Uterus (tissue), 3 donors: ENCODE measurements at regions not wholly inside any gene's neighbourhood (a gene's known extent, or its start where the extent isn't known, plus 50 kb on each side); places are given as distances from the start of the nearest gene placed in this dataset.

ENCODE experiments used
- DNase-seq, 2 donors: peaks; one replicate each; pipeline ENCODE4 v3.0.0-alpha.2; 2019 to 2020
- H3K27ac ChIP-seq, 2 donors: fragments of 200-600 bp; sonication (generic); 1 replicate in 1 of 2; 2 replicates in 1 of 2; pipeline ENCODE4 v1.5.1; 2016 to 2018
- H3K27me3 ChIP-seq, 2 donors: fragments of 200-600 bp; sonication (generic); one replicate each; pipeline ENCODE4 v1.5.1; 2018 to 2019; ENCODE audit warnings: control low read depth in 1 of 2
- H3K36me3 ChIP-seq, 2 donors: fragments of 200-600 bp; sonication (generic); one replicate each; pipeline ENCODE4 v1.5.1; 2019; ENCODE audit warnings: control low read depth in 1 of 2
- H3K4me1 ChIP-seq, 2 donors: fragments of 200-600 bp; sonication (generic); one replicate each; pipeline ENCODE4 v1.5.1; 2018 to 2019; ENCODE audit warnings: control low read depth in 1 of 2
- H3K4me3 ChIP-seq, 2 donors: fragments of 200-600 bp; sonication (generic); 1 replicate in 1 of 2; 2 replicates in 1 of 2; pipeline ENCODE4 v1.5.1; 2018 to 2019; ENCODE audit warnings: mild to moderate bottlenecking in 1 of 2
- H3K9me3 ChIP-seq, 2 donors: fragments of 200-600 bp; sonication (generic); one replicate each; pipeline ENCODE4 v1.5.1; 2019; ENCODE audit warnings: control low read depth in 1 of 2
- CTCF ChIP-seq, 4 experiments: fragments of 200-600 bp in 2 of 4; fragments of 450-650 bp in 2 of 4; sonication (generic) in 2 of 4; IDR thresholded peaks; one replicate each; pipeline ENCODE4 v1.5.1; 2016 to 2019; ENCODE audit warnings: antibody characterized with exemption in 4 of 4, mild to moderate bottlenecking in 2 of 4, moderate library complexity in 1 of 4
- POLR2A ChIP-seq, 2 donors: fragments of 450-650 bp; IDR thresholded peaks; one replicate each; pipeline ENCODE4 v1.6.1; 2016; ENCODE audit warnings: antibody characterized with exemption in 2 of 2, mild to moderate bottlenecking in 1 of 2, moderate library complexity in 1 of 2
- intact Hi-C: fragments of 100-400 bp; cut with DNase I; formaldehyde crosslinking; loops from one replicate; pipeline ENCODE4 v1.15.1; 2023; ENCODE audit warnings: low total_unique reads
- donor health status: DM: yes; HTN: yes; CAD: no.

GRCh38 chr2:128808462-128809258 is 490.0 kb upstream of the HS6ST1 start:
- Histone ChIP-seq H3K4me1 (no peaks in the 10 kb centered on the region), H3K27ac (no peak overlapping the region), H3K4me3 (no peak overlapping the region), H3K36me3 (no peaks in the 10 kb centered on the region), H3K27me3 (no peaks in the 10 kb centered on the region), H3K9me3 (no peaks in the 10 kb centered on the region)
- TF ChIP-seq CTCF (IDR thresholded peaks at IDR 0.05) (no peak), POLR2A (IDR thresholded peaks at IDR 0.05) (no peak)
- no peak for DNase-seq
- intact Hi-C loops, result no loop called here

GRCh38 chr2:128809259-128809636 is 490.6 kb upstream of the HS6ST1 start:
- DNase-seq, result no peak
- Histone ChIP-seq H3K36me3 (no peaks in the 10 kb centered on the region), H3K9me3 (no peaks in the 10 kb centered on the region), H3K4me1 (no peaks in the 10 kb centered on the region), H3K27me3 (no peaks in the 10 kb centered on the region), H3K27ac (no peak overlapping the region), H3K4me3 (no peak overlapping the region)
- TF ChIP-seq POLR2A (IDR thresholded peaks at IDR 0.05) (no peak), CTCF (IDR thresholded peaks at IDR 0.05) (no peak)
- intact Hi-C loops, result no loop called here

- Histone ChIP-seq H3K4me1 (no peaks in the 10 kb centered on the region), H3K9me3 (no peaks in the 10 kb centered on the region), H3K4me3 (no peak overlapping the region), H3K36me3 (no peaks in the 10 kb centered on the region), H3K27me3 (no peaks in the 10 kb centered on the region), H3K27ac (no peak overlapping the region)
- intact Hi-C loops, result no loop called here
- no peak for DNase-seq
- no peak for TF ChIP-seq CTCF (IDR thresholded peaks at IDR 0.05)
- TF ChIP-seq POLR2A (IDR thresholded peaks at IDR 0.05), result no peak
Observed at GRCh38 chr2:128809880-128810279, 491.2 kb upstream of the HS6ST1 start.

- no peaks in the 10 kb centered on the region for H3K36me3 ChIP-seq
- H3K27me3 ChIP-seq, result no peaks in the 10 kb centered on the region
- H3K4me1 ChIP-seq, result no peaks in the 10 kb centered on the region
- intact Hi-C loops, result no loop called here
- no peak for TF ChIP-seq CTCF (IDR thresholded peaks at IDR 0.05)
- TF ChIP-seq POLR2A (IDR thresholded peaks at IDR 0.05), result no peak
- H3K4me3 ChIP-seq, result no peak overlapping the region
- DNase-seq, result no peak
- H3K27ac ChIP-seq, result no peak overlapping the region
- H3K9me3 ChIP-seq, result no peaks in the 10 kb centered on the region
Observed at GRCh38 chr2:128812183-128812940, 493.7 kb upstream of the HS6ST1 start.

- no peaks in the 10 kb centered on the region for H3K36me3 ChIP-seq
- no peak overlapping the region for H3K27ac ChIP-seq
- H3K27me3 ChIP-seq, result no peaks in the 10 kb centered on the region
- H3K4me3 ChIP-seq, result no peak overlapping the region
- no peak for DNase-seq
- TF ChIP-seq POLR2A (IDR thresholded peaks at IDR 0.05) (no peak), CTCF (IDR thresholded peaks at IDR 0.05) (no peak)
- H3K9me3 ChIP-seq, result no peaks in the 10 kb centered on the region
- intact Hi-C loops, result no loop called here
- no peaks in the 10 kb centered on the region for H3K4me1 ChIP-seq
Observed at GRCh38 chr2:128813352-128814034, 494.8 kb upstream of the HS6ST1 start.
